ENCODE measurements at regions not wholly inside any gene's neighbourhood (a gene's known extent, or its start where the extent isn't known, plus 50 kb on each side); places are given as distances from the start of the nearest gene placed in this dataset.

DNA sequence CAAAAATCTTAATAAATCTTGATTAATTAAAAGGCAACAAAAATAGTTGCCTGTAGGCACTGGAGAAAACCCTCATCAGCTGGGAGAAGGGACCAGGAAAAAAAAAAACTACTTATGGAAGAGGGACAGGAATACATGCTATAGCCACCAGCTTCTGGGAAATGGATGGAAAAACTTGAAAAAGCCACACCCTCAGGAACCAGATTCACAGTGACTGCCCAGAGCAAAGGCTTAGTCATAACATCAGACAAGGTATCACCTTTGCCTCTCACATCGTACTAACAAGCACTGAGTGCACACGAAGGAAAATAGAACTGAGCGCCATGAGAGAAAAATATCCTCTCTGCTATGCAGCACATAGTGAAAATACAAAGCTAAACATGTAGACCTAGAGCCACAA is 116.9 kb upstream of the GYPC start:
- CTCF ChIA-PET (ENCODE audit: low intra/inter-chr PET ratio, low total read pairs) = no interaction called here
- Histone ChIP-seq H3K4me2 (ENCODE audit: low read depth, low read length) (no peak overlapping the region), H3K27ac (ENCODE audit: extremely low read length, insufficient read depth, low read length) (no peak overlapping the region), H3K9me3 (ENCODE audit: low read length) (peaks cover 21% of the 10 kb centered on the region), H3K36me3 (replicated peaks in 1 of 2; ENCODE audit: control insufficient read depth in 1 of 2, insufficient read depth in 2 of 2, low read length in 2 of 2) (no peaks in the 10 kb centered on the region), H4K20me1 (ENCODE audit: insufficient read depth, low read length) (no peaks in the 10 kb centered on the region), H3K4me3 (replicated peaks in 1 of 3; ENCODE audit: insufficient read depth in 1 of 3, low read depth in 2 of 3, low read length in 3 of 3) (no peak overlapping the region), H3K4me1 (ENCODE audit: insufficient read depth, low read length) (no peaks in the 10 kb centered on the region), H3K9ac (ENCODE audit: insufficient read depth, low read depth, low read length) (no peak overlapping the region), H3K27me3 (ENCODE audit: control insufficient read depth in 1 of 2, insufficient read depth in 2 of 2, low read length in 2 of 2) (no peaks in the 10 kb centered on the region; a peak in 1 of 5 replicates), H3K79me2 (ENCODE audit: insufficient read depth, low read length) (no peaks in the 10 kb centered on the region), H2AFZ (ENCODE audit: low read length) (no peak overlapping the region)
- DNase-seq (ENCODE audit: low spot score) (no peak), ATAC-seq (no peak), FAIRE-seq (no peak)
- intact Hi-C loops (cut with micrococcal nuclease; ENCODE audit: unreplicated experiment) (no loop called here), in situ Hi-C loops (cut with HindIII; ENCODE audit: extremely low pct_ligation_motif_present, low pct_unique_long_range_greater_than_20kb) (no loop called here)
- TF ChIP-seq SALL1 (CRISPR knock-in tag; IDR thresholded peaks at IDR 0.05) = no peak
- TF ChIP-seq HDAC6 (IDR thresholded peaks at IDR 0.05; ENCODE audit: low read depth, low read length) = no peak
- TF ChIP-seq, protein P1, sequence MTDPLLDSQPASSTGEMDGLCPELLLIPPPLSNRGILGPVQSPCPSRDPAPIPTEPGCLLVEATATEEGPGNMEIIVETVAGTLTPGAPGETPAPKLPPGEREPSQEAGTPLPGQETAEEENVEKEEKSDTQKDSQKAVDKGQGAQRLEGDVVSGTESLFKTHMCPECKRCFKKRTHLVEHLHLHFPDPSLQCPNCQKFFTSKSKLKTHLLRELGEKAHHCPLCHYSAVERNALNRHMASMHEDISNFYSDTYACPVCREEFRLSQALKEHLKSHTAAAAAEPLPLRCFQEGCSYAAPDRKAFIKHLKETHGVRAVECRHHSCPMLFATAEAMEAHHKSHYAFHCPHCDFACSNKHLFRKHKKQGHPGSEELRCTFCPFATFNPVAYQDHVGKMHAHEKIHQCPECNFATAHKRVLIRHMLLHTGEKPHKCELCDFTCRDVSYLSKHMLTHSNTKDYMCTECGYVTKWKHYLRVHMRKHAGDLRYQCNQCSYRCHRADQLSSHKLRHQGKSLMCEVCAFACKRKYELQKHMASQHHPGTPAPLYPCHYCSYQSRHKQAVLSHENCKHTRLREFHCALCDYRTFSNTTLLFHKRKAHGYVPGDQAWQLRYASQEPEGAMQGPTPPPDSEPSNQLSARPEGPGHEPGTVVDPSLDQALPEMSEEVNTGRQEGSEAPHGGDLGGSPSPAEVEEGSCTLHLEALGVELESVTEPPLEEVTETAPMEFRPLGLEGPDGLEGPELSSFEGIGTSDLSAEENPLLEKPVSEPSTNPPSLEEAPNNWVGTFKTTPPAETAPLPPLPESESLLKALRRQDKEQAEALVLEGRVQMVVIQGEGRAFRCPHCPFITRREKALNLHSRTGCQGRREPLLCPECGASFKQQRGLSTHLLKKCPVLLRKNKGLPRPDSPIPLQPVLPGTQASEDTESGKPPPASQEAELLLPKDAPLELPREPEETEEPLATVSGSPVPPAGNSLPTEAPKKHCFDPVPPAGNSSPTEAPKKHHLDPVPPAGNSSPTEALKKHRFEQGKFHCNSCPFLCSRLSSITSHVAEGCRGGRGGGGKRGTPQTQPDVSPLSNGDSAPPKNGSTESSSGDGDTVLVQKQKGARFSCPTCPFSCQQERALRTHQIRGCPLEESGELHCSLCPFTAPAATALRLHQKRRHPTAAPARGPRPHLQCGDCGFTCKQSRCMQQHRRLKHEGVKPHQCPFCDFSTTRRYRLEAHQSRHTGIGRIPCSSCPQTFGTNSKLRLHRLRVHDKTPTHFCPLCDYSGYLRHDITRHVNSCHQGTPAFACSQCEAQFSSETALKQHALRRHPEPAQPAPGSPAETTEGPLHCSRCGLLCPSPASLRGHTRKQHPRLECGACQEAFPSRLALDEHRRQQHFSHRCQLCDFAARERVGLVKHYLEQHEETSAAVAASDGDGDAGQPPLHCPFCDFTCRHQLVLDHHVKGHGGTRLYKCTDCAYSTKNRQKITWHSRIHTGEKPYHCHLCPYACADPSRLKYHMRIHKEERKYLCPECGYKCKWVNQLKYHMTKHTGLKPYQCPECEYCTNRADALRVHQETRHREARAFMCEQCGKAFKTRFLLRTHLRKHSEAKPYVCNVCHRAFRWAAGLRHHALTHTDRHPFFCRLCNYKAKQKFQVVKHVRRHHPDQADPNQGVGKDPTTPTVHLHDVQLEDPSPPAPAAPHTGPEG (CRISPR knock-in tag; IDR thresholded peaks at IDR 0.05) = no peak
- TF ChIP-seq FOXK2 (IDR thresholded peaks at IDR 0.05) = no peak
- TF ChIP-seq PITX1 (CRISPR knock-in tag; IDR thresholded peaks at IDR 0.05) = no peak
- POLR2A ChIA-PET = no interaction called here
- 33% methylated on average over 3 of the region's 3 CpGs for WGBS (ENCODE audit: low lambda C conversion rate)
- BruUV-seq (replicated peaks) = no TSS peak

All from HepG2 (cell line).